Liver (tissue), 3 donors: ENCODE measurements at regions not wholly inside any gene's neighbourhood (a gene's known extent, or its start where the extent isn't known, plus 50 kb on each side); places are given as distances from the start of the nearest gene placed in this dataset.

ENCODE experiments used
- ATF3 ChIP-seq: IDR thresholded peaks from 2 replicates; pipeline ENCODE4 v1.6.1; 2016; ENCODE audit warnings: antibody characterized with exemption
- CTCF ChIP-seq: fragments of 150-350 bp; IDR thresholded peaks from 2 replicates; pipeline ENCODE4 v1.5.1; 2017; ENCODE audit warnings: improper control_type of control experiment, low read depth, low read length; ENCODE audit not compliant: missing input control
- GABPA ChIP-seq, 2 donors: IDR thresholded peaks in 1 of 2; conservative IDR thresholded peaks in 1 of 2; 2 replicates each; pipeline ENCODE4 v1.6.1; 2016; ENCODE audit warnings: antibody characterized with exemption in 2 of 2, mild to moderate bottlenecking in 1 of 2, moderate library complexity in 1 of 2
- HNF4G ChIP-seq: IDR thresholded peaks from 2 replicates; pipeline ENCODE4 v1.6.1; 2016; ENCODE audit warnings: antibody characterized with exemption
- JUND ChIP-seq, 2 donors: IDR thresholded peaks; 2 replicates each; pipeline ENCODE4 v1.6.1; 2016; ENCODE audit warnings: antibody characterized with exemption in 2 of 2
- MAX ChIP-seq: IDR thresholded peaks from 2 replicates; pipeline ENCODE4 v1.6.1; 2016; ENCODE audit warnings: antibody characterized with exemption
- NR2F2 ChIP-seq: IDR thresholded peaks from 2 replicates; pipeline ENCODE4 v1.6.1; 2016; ENCODE audit warnings: antibody characterized with exemption
- RAD21 ChIP-seq, 2 donors: IDR thresholded peaks; 2 replicates each; pipeline ENCODE4 v1.6.1; 2016; ENCODE audit warnings: antibody characterized with exemption in 2 of 2, mild to moderate bottlenecking in 2 of 2
- REST ChIP-seq: IDR thresholded peaks from 2 replicates; pipeline ENCODE4 v1.6.1; 2016; ENCODE audit warnings: antibody characterized with exemption, mild to moderate bottlenecking
- RXRA ChIP-seq, 2 donors: IDR thresholded peaks; 2 replicates each; pipeline ENCODE4 v1.6.1; 2017 to 2018; ENCODE audit warnings: antibody characterized with exemption in 2 of 2, mild to moderate bottlenecking in 1 of 2
- SP1 ChIP-seq: IDR thresholded peaks from 2 replicates; pipeline ENCODE4 v1.6.1; 2018; ENCODE audit warnings: antibody characterized with exemption, mild to moderate bottlenecking
- TAF1 ChIP-seq: conservative IDR thresholded peaks from 2 replicates; pipeline ENCODE4 v1.6.1; 2016; ENCODE audit warnings: antibody characterized with exemption, mild to moderate bottlenecking
- YY1 ChIP-seq: IDR thresholded peaks from 2 replicates; pipeline ENCODE4 v1.6.1; 2016; ENCODE audit warnings: antibody characterized with exemption, mild to moderate bottlenecking
- ZBTB33 ChIP-seq: IDR thresholded peaks from 2 replicates; pipeline ENCODE4 v1.6.1; 2016; ENCODE audit warnings: antibody characterized with exemption
- donor health status: healthy.
- donor health status: healthy.

- TF ChIP-seq MAX: no peak
- TF ChIP-seq CTCF: no peak
- TF ChIP-seq ATF3: no peak
- no peak for TF ChIP-seq TAF1
- TF ChIP-seq REST: no peak
- no peak for TF ChIP-seq RXRA (IDR thresholded peaks at IDR 0.05)
- TF ChIP-seq YY1: no peak
- TF ChIP-seq ZBTB33: no peak
- no peak for TF ChIP-seq HNF4G
- no peak for TF ChIP-seq RAD21 (IDR thresholded peaks at IDR 0.05)
- no peak for TF ChIP-seq JUND (IDR thresholded peaks at IDR 0.05)
- no peak for TF ChIP-seq NR2F2
- TF ChIP-seq SP1: no peak
- no peak for TF ChIP-seq GABPA (IDR thresholded peaks at IDR 0.05 in 1 of 2, conservative IDR thresholded peaks at IDR 0.05 in 1 of 2)
Measured at GRCh38 chr2:76679025-76679396, 843.2 kb downstream of the LRRTM4 start.
